OCI-LY1 (cell line): ENCODE measurements at regions not wholly inside any gene's neighbourhood (a gene's known extent, or its start where the extent isn't known, plus 50 kb on each side); places are given as distances from the start of the nearest gene placed in this dataset.

Experiments used
- H2AFZ ChIP-seq: fragments of 200-600 bp; sonication (generic), shearing (Covaris generic); 2 replicates; pipeline ENCODE4 v1.6.0; 2014; ENCODE audit warnings: antibody characterized with exemption, mild to moderate bottlenecking, low read length
- H3F3A ChIP-seq: fragments of 200-600 bp; sonication (generic), shearing (Covaris generic); 2 replicates; pipeline ENCODE4 v1.6.0; 2014; ENCODE audit warnings: mild to moderate bottlenecking, antibody characterized with exemption, low read length, moderate library complexity; ENCODE audit not compliant: insufficient read depth
- H3K27ac ChIP-seq: fragments of 200-600 bp; sonication (generic); 2 replicates; pipeline ENCODE4 v1.5.1; 2014; ENCODE audit warnings: low read length, mixed run types, mild to moderate bottlenecking, low read depth; ENCODE audit not compliant: poor library complexity, severe bottlenecking
- H3K27me3 ChIP-seq: fragments of 200-600 bp; sonication (generic); 2 replicates; pipeline ENCODE4 v1.6.0; 2014; ENCODE audit warnings: antibody characterized with exemption, mild to moderate bottlenecking, low read length, moderate library complexity; ENCODE audit not compliant: insufficient read depth
- H3K36me3 ChIP-seq: fragments of 200-600 bp; sonication (generic); 2 replicates; pipeline ENCODE4 v1.6.1; 2014; ENCODE audit warnings: mild to moderate bottlenecking, antibody characterized with exemption, low read length, moderate library complexity, mixed read lengths; ENCODE audit not compliant: insufficient read depth
- H3K4me1 ChIP-seq: fragments of 200-600 bp; sonication (generic); 2 replicates; pipeline ENCODE4 v1.5.1; 2014; ENCODE audit warnings: mild to moderate bottlenecking, low read length, moderate library complexity; ENCODE audit not compliant: insufficient read depth, severe bottlenecking
- H3K4me2 ChIP-seq: fragments of 200-600 bp; sonication (generic), shearing (Covaris generic); 2 replicates; pipeline ENCODE4 v1.6.1; 2014; ENCODE audit warnings: low read length
- H3K4me3 ChIP-seq: fragments of 200-600 bp; sonication (generic); 2 replicates; pipeline ENCODE4 v1.5.1; 2014; ENCODE audit warnings: low read length, low read depth, mild to moderate bottlenecking, mixed read lengths; ENCODE audit not compliant: poor library complexity, severe bottlenecking
- H3K79me2 ChIP-seq: fragments of 200-600 bp; shearing (Covaris generic); 2 replicates; pipeline ENCODE4 v1.6.1; 2016; ENCODE audit warnings: mixed run types, low read length, mixed read lengths; ENCODE audit not compliant: insufficient read depth
- H3K9ac ChIP-seq: fragments of 200-600 bp; sonication (generic), shearing (Covaris generic); 2 replicates; pipeline ENCODE4 v1.6.1; 2014; ENCODE audit warnings: mild to moderate bottlenecking, low read length, mixed read lengths
- H3K9me2 ChIP-seq: fragments of 200-600 bp; sonication (generic), shearing (Covaris generic); 2 replicates; pipeline ENCODE4 v1.6.1; 2014; ENCODE audit warnings: low read depth, mild to moderate bottlenecking, low read length, mixed read lengths
- H3K9me3 ChIP-seq: fragments of 200-600 bp; shearing (Covaris generic); 2 replicates; pipeline ENCODE4 v1.6.1; 2014; ENCODE audit warnings: low read length, mixed read lengths
- H4K20me1 ChIP-seq: fragments of 200-600 bp; sonication (generic), shearing (Covaris generic); 2 replicates; pipeline ENCODE4 v1.6.0; 2016; ENCODE audit warnings: mild to moderate bottlenecking, low read length; ENCODE audit not compliant: insufficient read depth
- EZH2 ChIP-seq: fragments of 200-600 bp; sonication (generic), shearing (Covaris generic); IDR thresholded peaks from 2 replicates; pipeline ENCODE4 v1.8.0; 2017; ENCODE audit warnings: borderline replicate concordance, mixed run types, mild to moderate bottlenecking, antibody characterized with exemption, low read length, moderate library complexity, mixed read lengths
- TF ChIP-seq, protein P1 (sequence below): fragments of 200-600 bp; sonication (generic), shearing (Covaris generic); IDR thresholded peaks from 2 replicates; pipeline ENCODE4 v1.5.1; 2017; ENCODE audit warnings: mild to moderate bottlenecking, antibody characterized with exemption, low read length, moderate library complexity, mixed read lengths

DNA sequence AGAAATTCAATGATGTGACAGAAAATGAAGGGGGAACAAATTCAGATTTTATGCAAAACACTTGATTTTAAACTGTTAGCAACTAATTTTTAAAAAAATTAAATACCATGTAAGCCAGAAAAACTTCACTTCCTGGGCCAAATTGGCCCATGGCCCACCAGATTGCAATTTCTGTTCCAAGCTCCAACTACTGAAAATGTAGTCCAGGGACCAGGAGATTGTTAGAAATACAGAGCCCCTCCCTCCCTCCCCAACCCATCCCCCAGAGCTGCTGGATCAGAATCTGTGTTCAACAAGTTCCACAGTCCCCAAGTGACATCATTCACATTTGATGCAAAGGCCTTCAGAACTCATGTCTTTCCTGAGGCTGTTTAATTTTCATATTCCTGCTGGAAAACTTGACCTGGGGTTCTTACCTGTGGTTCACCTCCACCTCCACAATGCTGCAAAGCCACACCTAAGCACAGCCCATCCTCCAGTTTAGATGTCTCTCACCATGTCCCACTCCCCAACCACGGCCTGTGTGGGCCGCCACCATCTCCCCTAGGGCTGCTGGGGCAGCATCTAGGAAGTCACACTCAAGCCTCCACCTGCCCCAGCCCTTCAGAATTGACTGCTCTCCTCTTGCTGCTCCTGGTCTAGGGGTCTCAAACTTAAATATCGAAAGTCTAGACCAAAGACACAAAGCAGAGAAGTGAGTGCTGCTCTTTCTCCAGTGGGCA, 482.0 kb downstream of the UQCRFS1 start:
- Histone ChIP-seq H3K9ac (no peak overlapping the region), H4K20me1 (no peaks in the 10 kb centered on the region), H3K36me3 (no peaks in the 10 kb centered on the region), H2AFZ (no peak overlapping the region), H3K4me2 (no peak overlapping the region), H3F3A (no peaks in the 10 kb centered on the region), H3K27me3 (no peaks in the 10 kb centered on the region), H3K9me3 (no peaks in the 10 kb centered on the region), H3K4me3 (no peak overlapping the region), H3K4me1 (no peaks in the 10 kb centered on the region), H3K9me2 (no peaks in the 10 kb centered on the region), H3K27ac (no peak overlapping the region), H3K79me2 (no peaks in the 10 kb centered on the region)
- no peak for TF ChIP-seq EZH2
- TF ChIP-seq, protein P1, sequence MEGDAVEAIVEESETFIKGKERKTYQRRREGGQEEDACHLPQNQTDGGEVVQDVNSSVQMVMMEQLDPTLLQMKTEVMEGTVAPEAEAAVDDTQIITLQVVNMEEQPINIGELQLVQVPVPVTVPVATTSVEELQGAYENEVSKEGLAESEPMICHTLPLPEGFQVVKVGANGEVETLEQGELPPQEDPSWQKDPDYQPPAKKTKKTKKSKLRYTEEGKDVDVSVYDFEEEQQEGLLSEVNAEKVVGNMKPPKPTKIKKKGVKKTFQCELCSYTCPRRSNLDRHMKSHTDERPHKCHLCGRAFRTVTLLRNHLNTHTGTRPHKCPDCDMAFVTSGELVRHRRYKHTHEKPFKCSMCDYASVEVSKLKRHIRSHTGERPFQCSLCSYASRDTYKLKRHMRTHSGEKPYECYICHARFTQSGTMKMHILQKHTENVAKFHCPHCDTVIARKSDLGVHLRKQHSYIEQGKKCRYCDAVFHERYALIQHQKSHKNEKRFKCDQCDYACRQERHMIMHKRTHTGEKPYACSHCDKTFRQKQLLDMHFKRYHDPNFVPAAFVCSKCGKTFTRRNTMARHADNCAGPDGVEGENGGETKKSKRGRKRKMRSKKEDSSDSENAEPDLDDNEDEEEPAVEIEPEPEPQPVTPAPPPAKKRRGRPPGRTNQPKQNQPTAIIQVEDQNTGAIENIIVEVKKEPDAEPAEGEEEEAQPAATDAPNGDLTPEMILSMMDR, result no peak

DNA sequence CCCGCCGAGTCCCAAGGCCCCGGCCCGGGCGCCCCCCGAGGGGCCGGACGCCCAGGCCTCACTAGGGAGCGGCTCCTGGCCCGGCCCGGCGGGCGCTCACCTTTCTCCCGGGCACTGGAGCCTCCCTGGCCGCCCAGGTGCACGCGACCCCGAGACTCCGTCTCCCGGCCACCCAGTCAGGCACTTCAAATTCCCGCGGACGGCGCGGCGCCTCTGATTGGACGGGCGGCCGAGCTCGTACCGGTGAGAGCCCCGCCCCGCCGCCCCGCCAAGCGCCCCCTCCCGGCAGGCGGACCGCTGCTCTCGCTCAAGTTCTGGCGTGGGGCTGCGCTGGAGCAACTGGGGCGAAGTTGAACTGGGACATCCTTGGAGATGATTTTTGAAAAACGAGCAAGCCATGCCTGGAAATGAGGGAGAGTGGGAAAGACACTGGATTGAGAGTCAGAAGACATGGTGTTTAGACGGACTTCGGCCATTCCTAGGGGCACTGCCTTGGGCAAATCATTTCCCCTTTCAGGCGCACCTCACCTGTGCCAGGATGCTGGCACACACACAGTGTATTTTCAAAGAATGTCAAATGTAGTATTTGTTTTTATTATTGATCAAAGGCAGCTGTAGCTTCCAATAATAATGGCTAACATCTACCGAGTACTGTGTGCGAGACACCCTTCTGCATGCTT, 485.3 kb downstream of the UQCRFS1 start:
- Histone ChIP-seq H3K79me2 (no peaks in the 10 kb centered on the region), H3K9me3 (no peaks in the 10 kb centered on the region), H3K9me2 (no peaks in the 10 kb centered on the region), H3K36me3 (no peaks in the 10 kb centered on the region), H3K4me3 (no peak overlapping the region), H3F3A (no peaks in the 10 kb centered on the region), H3K4me1 (no peaks in the 10 kb centered on the region), H2AFZ (no peak overlapping the region), H3K27me3 (no peaks in the 10 kb centered on the region), H4K20me1 (no peaks in the 10 kb centered on the region), H3K27ac (no peak overlapping the region), H3K4me2 (no peak overlapping the region), H3K9ac (no peak overlapping the region)
- TF ChIP-seq EZH2, result no peak
- TF ChIP-seq, protein P1, result no peak

DNA sequence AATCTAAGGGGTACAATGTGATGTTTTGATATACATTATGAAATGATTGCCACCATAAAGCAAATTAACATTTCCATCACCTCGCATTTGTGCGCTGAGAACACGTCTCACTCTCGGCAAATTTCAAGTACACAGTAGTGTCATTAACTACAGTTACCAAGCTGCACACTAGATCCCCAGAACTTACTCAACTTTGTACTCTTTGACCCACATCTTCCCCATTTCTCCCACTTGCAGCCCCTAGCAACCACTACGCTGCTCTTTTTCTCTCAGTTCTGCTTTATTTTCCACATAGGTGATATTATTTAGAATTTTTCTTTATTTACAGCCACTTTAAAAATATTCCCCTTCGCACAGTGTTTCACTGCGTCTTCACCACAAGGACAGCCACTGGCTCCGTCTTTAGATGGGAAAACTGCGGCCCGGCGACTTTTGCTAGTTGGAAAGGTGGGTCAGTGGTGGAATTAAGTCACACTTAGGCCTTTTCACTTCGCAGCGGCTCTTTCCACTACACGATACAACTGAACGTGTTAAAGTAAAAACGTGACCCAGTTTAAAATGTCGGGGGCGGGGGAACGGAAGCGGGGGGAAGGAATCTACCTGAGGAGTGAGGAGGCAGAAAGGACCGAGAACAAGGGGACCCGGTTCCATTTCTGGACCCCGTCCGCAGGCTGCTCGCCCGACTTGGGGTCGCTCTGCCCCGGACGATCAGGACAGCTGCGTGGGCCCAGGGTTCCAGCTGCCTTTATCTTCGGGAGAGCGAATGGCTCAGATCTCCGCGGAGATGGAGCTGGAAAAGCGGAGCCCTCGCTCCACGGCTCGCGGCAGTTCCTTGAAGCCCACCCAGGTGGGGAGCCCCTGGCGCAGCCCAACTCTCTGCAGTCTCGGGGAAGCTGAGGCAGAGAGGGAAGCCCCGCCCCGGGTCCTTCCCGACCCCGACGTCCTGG, 486.1 kb downstream of the UQCRFS1 start:
- H3K9me3 ChIP-seq, result no peaks in the 10 kb centered on the region
- H4K20me1 ChIP-seq, result no peaks in the 10 kb centered on the region
- no peak overlapping the region for H3K4me2 ChIP-seq
- H3K27ac ChIP-seq, result no peak overlapping the region
- H3K9ac ChIP-seq, result no peak overlapping the region
- no peak overlapping the region for H2AFZ ChIP-seq
- no peaks in the 10 kb centered on the region for H3K79me2 ChIP-seq
- H3K27me3 ChIP-seq, result no peaks in the 10 kb centered on the region
- TF ChIP-seq, protein P1, result no peak
- TF ChIP-seq EZH2, result no peak
- no peak overlapping the region for H3K4me3 ChIP-seq
- no peaks in the 10 kb centered on the region for H3K9me2 ChIP-seq
- no peaks in the 10 kb centered on the region for H3K4me1 ChIP-seq
- no peaks in the 10 kb centered on the region for H3F3A ChIP-seq
- no peaks in the 10 kb centered on the region for H3K36me3 ChIP-seq
